Panc1 (cell line): ENCODE measurements at regions not wholly inside any gene's neighbourhood (a gene's known extent, or its start where the extent isn't known, plus 50 kb on each side); places are given as distances from the start of the nearest gene placed in this dataset.

Experiments used
- ATAC-seq: fragments of 200-7000 bp; cut with Tn5 transposase; 2 replicates; pipeline ENCODE4 v1.9.1; 2020; ENCODE audit warnings: mild to moderate bottlenecking, moderate library complexity
- BruUV-seq: library from RNA; stranded (reverse); fragments of 400-500 nt; replicated peaks from 2 replicates; lab custom pipeline; 2021; lab: Mats Ljungman, UMichigan
- CTCF ChIA-PET: fragments of 300-600 bp; sonication (Branson Sonifier 250); formaldehyde crosslinking; loops from one replicate; lab custom pipeline; 2022; ENCODE audit warnings: antibody characterized with exemption; lab: Charles Lee
- POLR2A ChIA-PET: fragments of 300-600 bp; sonication (Branson Sonifier 250); formaldehyde crosslinking; loops from one replicate; lab custom pipeline; 2022; ENCODE audit warnings: antibody characterized with exemption; lab: Charles Lee
- DNase-seq: peaks from one replicate; pipeline ENCODE4 v3.0.0-alpha.2; 2010; ENCODE audit warnings: low read depth, low spot score
- H3K27ac ChIP-seq: 2 replicates; pipeline ENCODE4 v1.5.1; 2011; ENCODE audit warnings: mild to moderate bottlenecking, low read length, inconsistent platforms
- H3K27me3 ChIP-seq: fragments of 200-500 bp; sonication (Bioruptor generic); 2 replicates; pipeline ENCODE4 v1.6.0; 2014; ENCODE audit warnings: low read length, inconsistent platforms; ENCODE audit not compliant: control insufficient read depth, insufficient read depth
- H3K36me3 ChIP-seq: fragments of 200-500 bp; sonication (Bioruptor generic); 2 replicates; pipeline ENCODE4 v1.5.1; 2014; ENCODE audit warnings: inconsistent platforms, mild to moderate bottlenecking, low read length, moderate library complexity; ENCODE audit not compliant: control insufficient read depth, insufficient read depth
- H3K4me1 ChIP-seq: 2 replicates; pipeline ENCODE4 v1.5.1; 2011; ENCODE audit warnings: inconsistent platforms, mild to moderate bottlenecking, low read length, moderate library complexity; ENCODE audit not compliant: control insufficient read depth, insufficient read depth
- H3K4me3 ChIP-seq, 2 experiments: 2 replicates each; pipeline ENCODE4 v1.5.1; 2011 to 2012; ENCODE audit warnings: low read depth in 2 of 2, low read length in 2 of 2, mild to moderate bottlenecking in 2 of 2, inconsistent platforms in 1 of 2, moderate library complexity in 1 of 2
- H3K9me3 ChIP-seq: fragments of 200-500 bp; sonication (Bioruptor generic); 2 replicates; pipeline ENCODE4 v1.5.1; 2014; ENCODE audit warnings: low read depth, mild to moderate bottlenecking, inconsistent platforms, low read length, moderate library complexity; ENCODE audit not compliant: control insufficient read depth, insufficient read depth
- POLR2AphosphoS5 ChIP-seq: IDR thresholded peaks from 2 replicates; pipeline ENCODE4 v1.6.1; 2012; ENCODE audit warnings: mild to moderate bottlenecking, low read depth, low read length, moderate library complexity
- SIN3A ChIP-seq: IDR thresholded peaks from 2 replicates; pipeline ENCODE4 v1.6.1; 2012; ENCODE audit warnings: low read depth, mild to moderate bottlenecking, low read length, moderate library complexity, borderline replicate concordance; ENCODE audit not compliant: insufficient read depth
- TCF7L2 ChIP-seq: IDR thresholded peaks from 2 replicates; pipeline ENCODE4 v1.6.1; 2011; ENCODE audit warnings: mild to moderate bottlenecking, low read depth, low read length, inconsistent platforms
- in situ Hi-C: cut with HindIII; loops from 2 replicates; pipeline ENCODE4 v1.10.0; 2016; ENCODE audit warnings: low sequenced_read_pairs, low pct_unique_long_range_greater_than_20kb
- intact Hi-C: fragments of 100-400 bp; cut with micrococcal nuclease; formaldehyde crosslinking; loops from one replicate; pipeline ENCODE4 v1.10.0; 2022; ENCODE audit not compliant: unreplicated experiment
- TF ChIP-seq, protein P1 (sequence below): fragments of 450-650 bp; IDR thresholded peaks from 2 replicates; pipeline ENCODE4 v1.5.1; 2017; ENCODE audit warnings: mild to moderate bottlenecking
- TF ChIP-seq, protein P2 (sequence below), 2 experiments: IDR thresholded peaks; 2 replicates each; pipeline ENCODE4 v1.6.1; 2011 to 2012; ENCODE audit warnings: low read depth in 2 of 2, control low read depth in 1 of 2, low read length in 1 of 2, mild to moderate bottlenecking in 1 of 2, moderate library complexity in 1 of 2; ENCODE audit not compliant: insufficient read depth in 1 of 2

DNA sequence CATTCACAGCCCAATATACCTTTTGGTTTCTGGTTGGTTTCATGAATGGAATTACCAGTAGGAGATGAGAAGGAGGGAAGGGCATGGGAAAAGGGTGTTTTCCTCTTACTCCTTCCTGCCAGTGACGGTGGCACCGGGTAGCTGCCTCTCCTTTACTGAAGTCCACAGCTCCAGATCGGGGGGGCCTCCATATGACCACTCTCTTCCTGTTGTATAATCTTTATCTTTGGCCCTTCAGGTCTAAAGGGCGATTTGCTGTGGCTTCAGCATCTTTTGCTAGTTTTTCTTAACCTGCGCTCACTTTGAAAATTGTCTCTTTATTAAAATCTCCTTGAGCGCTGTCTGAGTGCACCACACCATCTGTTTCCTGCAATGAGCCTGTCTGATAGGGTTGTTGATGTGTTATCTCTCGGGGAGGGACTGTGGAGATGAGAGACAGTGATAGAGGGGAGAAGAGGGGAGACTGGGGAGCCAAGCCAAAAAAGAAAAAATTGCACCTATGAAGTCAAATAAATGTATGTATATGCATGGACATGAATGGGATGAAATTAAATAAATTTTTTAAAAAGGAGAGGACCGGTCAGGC lies 449.3 kb upstream of the KLF4 start:
- Histone ChIP-seq H3K27ac (no peak overlapping the region), H3K4me1 (no peaks in the 10 kb centered on the region), H3K36me3 (no peaks in the 10 kb centered on the region), H3K9me3 (no peaks in the 10 kb centered on the region), H3K4me3 (no peak overlapping the region), H3K27me3 (no peaks in the 10 kb centered on the region)
- DNase-seq, result no peak
- ATAC-seq, result no peak
- intact Hi-C loops, result no loop called here
- ChIA-PET POLR2A (no interaction called here), CTCF (no interaction called here)
- TF ChIP-seq, protein P1, sequence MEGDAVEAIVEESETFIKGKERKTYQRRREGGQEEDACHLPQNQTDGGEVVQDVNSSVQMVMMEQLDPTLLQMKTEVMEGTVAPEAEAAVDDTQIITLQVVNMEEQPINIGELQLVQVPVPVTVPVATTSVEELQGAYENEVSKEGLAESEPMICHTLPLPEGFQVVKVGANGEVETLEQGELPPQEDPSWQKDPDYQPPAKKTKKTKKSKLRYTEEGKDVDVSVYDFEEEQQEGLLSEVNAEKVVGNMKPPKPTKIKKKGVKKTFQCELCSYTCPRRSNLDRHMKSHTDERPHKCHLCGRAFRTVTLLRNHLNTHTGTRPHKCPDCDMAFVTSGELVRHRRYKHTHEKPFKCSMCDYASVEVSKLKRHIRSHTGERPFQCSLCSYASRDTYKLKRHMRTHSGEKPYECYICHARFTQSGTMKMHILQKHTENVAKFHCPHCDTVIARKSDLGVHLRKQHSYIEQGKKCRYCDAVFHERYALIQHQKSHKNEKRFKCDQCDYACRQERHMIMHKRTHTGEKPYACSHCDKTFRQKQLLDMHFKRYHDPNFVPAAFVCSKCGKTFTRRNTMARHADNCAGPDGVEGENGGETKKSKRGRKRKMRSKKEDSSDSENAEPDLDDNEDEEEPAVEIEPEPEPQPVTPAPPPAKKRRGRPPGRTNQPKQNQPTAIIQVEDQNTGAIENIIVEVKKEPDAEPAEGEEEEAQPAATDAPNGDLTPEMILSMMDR, result no peak
- TF ChIP-seq TCF7L2 (no peak), POLR2AphosphoS5 (no peak)
- TF ChIP-seq, protein P2, sequence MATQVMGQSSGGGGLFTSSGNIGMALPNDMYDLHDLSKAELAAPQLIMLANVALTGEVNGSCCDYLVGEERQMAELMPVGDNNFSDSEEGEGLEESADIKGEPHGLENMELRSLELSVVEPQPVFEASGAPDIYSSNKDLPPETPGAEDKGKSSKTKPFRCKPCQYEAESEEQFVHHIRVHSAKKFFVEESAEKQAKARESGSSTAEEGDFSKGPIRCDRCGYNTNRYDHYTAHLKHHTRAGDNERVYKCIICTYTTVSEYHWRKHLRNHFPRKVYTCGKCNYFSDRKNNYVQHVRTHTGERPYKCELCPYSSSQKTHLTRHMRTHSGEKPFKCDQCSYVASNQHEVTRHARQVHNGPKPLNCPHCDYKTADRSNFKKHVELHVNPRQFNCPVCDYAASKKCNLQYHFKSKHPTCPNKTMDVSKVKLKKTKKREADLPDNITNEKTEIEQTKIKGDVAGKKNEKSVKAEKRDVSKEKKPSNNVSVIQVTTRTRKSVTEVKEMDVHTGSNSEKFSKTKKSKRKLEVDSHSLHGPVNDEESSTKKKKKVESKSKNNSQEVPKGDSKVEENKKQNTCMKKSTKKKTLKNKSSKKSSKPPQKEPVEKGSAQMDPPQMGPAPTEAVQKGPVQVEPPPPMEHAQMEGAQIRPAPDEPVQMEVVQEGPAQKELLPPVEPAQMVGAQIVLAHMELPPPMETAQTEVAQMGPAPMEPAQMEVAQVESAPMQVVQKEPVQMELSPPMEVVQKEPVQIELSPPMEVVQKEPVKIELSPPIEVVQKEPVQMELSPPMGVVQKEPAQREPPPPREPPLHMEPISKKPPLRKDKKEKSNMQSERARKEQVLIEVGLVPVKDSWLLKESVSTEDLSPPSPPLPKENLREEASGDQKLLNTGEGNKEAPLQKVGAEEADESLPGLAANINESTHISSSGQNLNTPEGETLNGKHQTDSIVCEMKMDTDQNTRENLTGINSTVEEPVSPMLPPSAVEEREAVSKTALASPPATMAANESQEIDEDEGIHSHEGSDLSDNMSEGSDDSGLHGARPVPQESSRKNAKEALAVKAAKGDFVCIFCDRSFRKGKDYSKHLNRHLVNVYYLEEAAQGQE (IDR thresholded peaks at IDR 0.05; ENCODE audit: insufficient read depth in 1 of 2, low read depth in 2 of 2, low read length in 1 of 2), result no peak
- BruUV-seq, result no TSS peak
- in situ Hi-C loops, result no loop called here

DNA sequence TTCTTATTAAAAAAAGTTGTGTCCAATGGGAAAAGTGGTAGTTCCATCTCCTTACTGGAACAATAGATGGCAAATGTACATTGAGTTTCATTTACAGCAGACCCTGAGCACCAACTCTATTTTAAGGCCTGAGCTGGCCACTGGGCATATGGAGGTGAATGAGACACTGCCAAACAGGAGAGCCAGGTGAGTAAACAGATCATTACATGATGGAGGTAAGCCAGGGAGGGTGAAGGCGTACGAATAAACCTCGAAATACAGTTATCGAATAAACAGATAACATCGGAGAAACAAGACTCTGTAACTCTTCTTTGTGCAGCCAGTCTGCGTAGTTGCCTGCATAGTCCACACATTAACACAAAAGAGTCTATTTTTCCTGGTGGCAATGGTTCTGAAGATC lies 446.4 kb upstream of the KLF4 start:
- ATAC-seq (no peak), DNase-seq (no peak)
- H3K36me3 ChIP-seq, result no peaks in the 10 kb centered on the region
- TF ChIP-seq SIN3A (no peak), POLR2AphosphoS5 (no peak), TCF7L2 (no peak)
- TF ChIP-seq, protein P2 (IDR thresholded peaks at IDR 0.05; ENCODE audit: insufficient read depth in 1 of 2, low read depth in 2 of 2, low read length in 1 of 2), result no peak
- TF ChIP-seq, protein P1, result no peak
- POLR2A ChIA-PET, result no interaction called here
- BruUV-seq, result no TSS peak
- H3K9me3 ChIP-seq, result no peaks in the 10 kb centered on the region
- no peaks in the 10 kb centered on the region for H3K4me1 ChIP-seq
- H3K27ac ChIP-seq, result no peak overlapping the region
- H3K4me3 ChIP-seq, result no peak overlapping the region
- CTCF ChIA-PET, result no interaction called here
- intact Hi-C loops (no loop called here), in situ Hi-C loops (no loop called here)
- no peaks in the 10 kb centered on the region for H3K27me3 ChIP-seq
